ENCODE measurements at regions not wholly inside any gene's neighbourhood (a gene's known extent, or its start where the extent isn't known, plus 50 kb on each side); places are given as distances from the start of the nearest gene placed in this dataset.
A peak's percentile ranks its signal among the peaks of the same experiment; 100 is the strongest.
"Not testable (repeated sequence)": the region's sequence is repeated elsewhere in the genome, so short reads cannot be mapped to it uniquely, and the experiment has no call there.

DNA sequence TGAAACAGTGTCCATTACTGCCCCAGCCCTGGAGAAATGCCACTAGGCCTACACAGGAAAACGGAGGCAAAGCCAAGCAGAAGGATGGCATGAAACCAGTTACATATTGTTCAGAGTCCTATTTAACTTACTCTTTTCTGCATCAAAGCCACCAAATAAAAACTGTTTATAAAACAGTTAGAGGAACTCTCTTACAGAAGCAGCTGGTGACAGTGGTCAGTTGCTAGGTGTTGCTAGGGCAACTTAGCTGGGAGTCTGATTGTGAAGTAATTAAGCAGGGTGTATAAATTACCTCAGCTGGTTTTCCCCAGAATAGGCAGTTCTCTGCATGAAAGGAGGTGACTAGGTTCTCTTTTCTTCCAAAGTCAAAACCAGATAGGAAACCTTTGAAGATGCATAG, 115.6 kb upstream of the ZBED5 start:
- Mint-ChIP-seq H3K27me3 (ENCODE audit: insufficient read depth, low read depth) (no peaks in the 10 kb centered on the region), H3K4me3 (no peak overlapping the region), H3K4me1 (peaks cover 25% of the 10 kb centered on the region), H3K9me3 (peaks cover 2% of the 10 kb centered on the region), H3K27ac (peak overlapping the region; percentile 29), H3K36me3 (no peaks in the 10 kb centered on the region)
- Histone ChIP-seq H3K4me2 (peak overlapping the region; percentile 58), H3K36me3 (no peaks in the 10 kb centered on the region), H3K27ac (no peak overlapping the region), H3K9me3 (ENCODE audit: low read depth) (no peaks in the 10 kb centered on the region), H2AFZ (replicated peaks) (no peak overlapping the region), H3K9ac (no peak overlapping the region), H4K20me1 (ENCODE audit: low read depth) (no peaks in the 10 kb centered on the region), H3K27me3 (no peaks in the 10 kb centered on the region), H3K79me2 (ENCODE audit: low read depth) (no peaks in the 10 kb centered on the region), H3K4me1 (peaks cover 7% of the 10 kb centered on the region), H3F3A (ENCODE audit: low read depth) (no peaks in the 10 kb centered on the region), H3K4me3 (no peak overlapping the region)
- peak; percentile 35 for DNase-seq (ENCODE audit: low spot score)
- TF ChIP-seq, protein P1, sequence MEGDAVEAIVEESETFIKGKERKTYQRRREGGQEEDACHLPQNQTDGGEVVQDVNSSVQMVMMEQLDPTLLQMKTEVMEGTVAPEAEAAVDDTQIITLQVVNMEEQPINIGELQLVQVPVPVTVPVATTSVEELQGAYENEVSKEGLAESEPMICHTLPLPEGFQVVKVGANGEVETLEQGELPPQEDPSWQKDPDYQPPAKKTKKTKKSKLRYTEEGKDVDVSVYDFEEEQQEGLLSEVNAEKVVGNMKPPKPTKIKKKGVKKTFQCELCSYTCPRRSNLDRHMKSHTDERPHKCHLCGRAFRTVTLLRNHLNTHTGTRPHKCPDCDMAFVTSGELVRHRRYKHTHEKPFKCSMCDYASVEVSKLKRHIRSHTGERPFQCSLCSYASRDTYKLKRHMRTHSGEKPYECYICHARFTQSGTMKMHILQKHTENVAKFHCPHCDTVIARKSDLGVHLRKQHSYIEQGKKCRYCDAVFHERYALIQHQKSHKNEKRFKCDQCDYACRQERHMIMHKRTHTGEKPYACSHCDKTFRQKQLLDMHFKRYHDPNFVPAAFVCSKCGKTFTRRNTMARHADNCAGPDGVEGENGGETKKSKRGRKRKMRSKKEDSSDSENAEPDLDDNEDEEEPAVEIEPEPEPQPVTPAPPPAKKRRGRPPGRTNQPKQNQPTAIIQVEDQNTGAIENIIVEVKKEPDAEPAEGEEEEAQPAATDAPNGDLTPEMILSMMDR (IDR thresholded peaks at IDR 0.05), result no peak
- TF ChIP-seq EZH2 (IDR thresholded peaks at IDR 0.05) (no peak), EZH2phosphoT487 (IDR thresholded peaks at IDR 0.05) (no peak)

DNA sequence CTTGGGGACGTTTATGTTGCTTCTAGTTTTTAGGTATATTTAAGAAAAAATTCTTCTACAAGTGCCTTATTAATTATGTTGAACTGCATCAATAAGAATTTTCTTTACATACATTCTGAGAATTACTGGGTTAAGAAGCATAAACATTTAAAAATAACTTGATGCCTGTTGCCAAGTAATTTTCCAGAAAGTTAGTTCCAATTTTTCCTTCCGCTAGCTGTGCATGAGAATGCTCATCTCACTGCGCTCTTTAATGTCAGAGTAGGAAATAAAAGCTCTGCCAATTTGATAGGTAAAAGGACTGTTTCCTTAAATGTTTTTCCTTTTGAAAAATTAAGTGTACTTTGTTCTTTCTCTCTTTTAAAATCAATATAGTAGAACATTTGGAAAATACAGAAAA, 113.1 kb upstream of the ZBED5 start:
- no peak overlapping the region for H3K27ac Mint-ChIP-seq
- no peaks in the 10 kb centered on the region for H3K27me3 Mint-ChIP-seq (ENCODE audit: insufficient read depth, low read depth)
- Histone ChIP-seq H3K4me1 (peaks cover 7% of the 10 kb centered on the region), H3F3A (ENCODE audit: low read depth) (no peaks in the 10 kb centered on the region), H4K20me1 (ENCODE audit: low read depth) (no peaks in the 10 kb centered on the region), H3K79me2 (ENCODE audit: low read depth) (no peaks in the 10 kb centered on the region), H3K36me3 (no peaks in the 10 kb centered on the region), H3K9ac (no peak overlapping the region), H3K27me3 (no peaks in the 10 kb centered on the region), H3K9me3 (ENCODE audit: low read depth) (no peaks in the 10 kb centered on the region), H2AFZ (replicated peaks) (no peak overlapping the region), H3K27ac (no peak overlapping the region), H3K4me3 (no peak overlapping the region), H3K4me2 (no peak overlapping the region)
- H3K4me3 Mint-ChIP-seq, result no peak overlapping the region
- no peak for DNase-seq (ENCODE audit: low spot score)
- peaks cover 24% of the 10 kb centered on the region for H3K4me1 Mint-ChIP-seq
- H3K36me3 Mint-ChIP-seq, result no peaks in the 10 kb centered on the region
- no peak for TF ChIP-seq EZH2 (IDR thresholded peaks at IDR 0.05)
- peaks cover under 1% of the 10 kb centered on the region for H3K9me3 Mint-ChIP-seq

GRCh38 chr11:10969387-10969786, 111.5 kb upstream of the ZBED5 start:
- H3K36me3 Mint-ChIP-seq, result no peaks in the 10 kb centered on the region
- H3K4me1 Mint-ChIP-seq, result peaks cover 11% of the 10 kb centered on the region
- Histone ChIP-seq H3K9ac (no peak overlapping the region), H4K20me1 (ENCODE audit: low read depth) (no peaks in the 10 kb centered on the region), H3K36me3 (no peaks in the 10 kb centered on the region), H3K9me3 (ENCODE audit: low read depth) (no peaks in the 10 kb centered on the region), H3K4me3 (no peak overlapping the region), H2AFZ (replicated peaks) (no peak overlapping the region), H3K27me3 (no peaks in the 10 kb centered on the region), H3F3A (ENCODE audit: low read depth) (no peaks in the 10 kb centered on the region), H3K4me2 (no peak overlapping the region), H3K27ac (no peak overlapping the region), H3K79me2 (ENCODE audit: low read depth) (no peaks in the 10 kb centered on the region), H3K4me1 (peaks cover 7% of the 10 kb centered on the region)
- H3K4me3 Mint-ChIP-seq, result no peak overlapping the region
- no peak for DNase-seq (ENCODE audit: low spot score)
- H3K9me3 Mint-ChIP-seq, result peaks cover 12% of the 10 kb centered on the region
- H3K27ac Mint-ChIP-seq, result no peak overlapping the region
- no peak for TF ChIP-seq EZH2phosphoT487 (IDR thresholded peaks at IDR 0.05)
- TF ChIP-seq, protein P1 (IDR thresholded peaks at IDR 0.05), result no peak
- no peak for TF ChIP-seq EZH2 (IDR thresholded peaks at IDR 0.05)
- H3K27me3 Mint-ChIP-seq (ENCODE audit: insufficient read depth, low read depth), result no peaks in the 10 kb centered on the region

DNA sequence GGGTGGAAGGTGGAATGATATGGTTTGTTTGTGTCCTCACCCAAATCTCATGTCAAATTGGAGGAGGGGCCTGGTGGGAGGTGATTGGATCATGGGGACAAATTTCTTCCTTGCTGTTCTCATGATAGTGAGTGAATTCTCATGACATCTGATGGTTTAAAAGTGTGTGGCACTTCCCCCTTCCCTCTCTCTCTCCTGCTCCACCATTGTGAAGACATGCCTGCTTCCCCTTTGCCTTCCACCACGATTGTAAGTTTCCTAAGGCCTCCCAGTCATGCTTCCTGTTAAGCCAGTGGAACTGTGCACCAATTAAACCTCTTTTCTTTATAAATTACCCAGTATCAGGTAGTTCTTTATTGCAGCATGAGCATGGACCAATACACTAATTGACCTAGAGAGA, 99.0 kb upstream of the ZBED5 start:
- not testable (repeated sequence) for H3K27ac Mint-ChIP-seq; H3K9me3 ChIP-seq (ENCODE audit: low read depth); H3K4me1 ChIP-seq; H3K36me3 ChIP-seq; H3K4me2 ChIP-seq; H2AFZ ChIP-seq (replicated peaks); H3K36me3 Mint-ChIP-seq; H3K79me2 ChIP-seq (ENCODE audit: low read depth); H3K27me3 Mint-ChIP-seq (ENCODE audit: insufficient read depth, low read depth); H3K4me3 Mint-ChIP-seq; H3K4me3 ChIP-seq; H3K27ac ChIP-seq; H3K27me3 ChIP-seq; H3K9me3 Mint-ChIP-seq; H3K9ac ChIP-seq; H4K20me1 ChIP-seq (ENCODE audit: low read depth); DNase-seq (ENCODE audit: low spot score); H3F3A ChIP-seq (ENCODE audit: low read depth); H3K4me1 Mint-ChIP-seq
